BJ (cell line): ENCODE measurements at regions not wholly inside any gene's neighbourhood (a gene's known extent, or its start where the extent isn't known, plus 50 kb on each side); places are given as distances from the start of the nearest gene placed in this dataset.

Source experiments
- CTCF ChIA-PET: fragments of 350-600 bp; formaldehyde crosslinking; extraction: SDS; loops from one replicate; lab custom pipeline; 2021; ENCODE audit warnings: antibody characterized with exemption, inconsistent platforms; lab: Yijun Ruan, JAX
- POLR2A ChIA-PET: fragments of 300-600 bp; sonication (Branson Sonifier 250); formaldehyde crosslinking; extraction: SDS; loops from one replicate; lab custom pipeline; 2021; ENCODE audit warnings: antibody characterized with exemption; lab: Charles Lee
- DNase-seq: peaks from one replicate; pipeline ENCODE4 v3.0.0-alpha.2; 2011; ENCODE audit warnings: low read depth
- H3K27me3 ChIP-seq: 2 replicates; pipeline ENCODE4 v1.6.0; 2011; ENCODE audit warnings: low read length; ENCODE audit not compliant: control insufficient read depth, insufficient read depth
- H3K36me3 ChIP-seq: 2 replicates; pipeline ENCODE4 v1.5.1; 2011; ENCODE audit warnings: low read length; ENCODE audit not compliant: control insufficient read depth, insufficient read depth
- H3K4me3 ChIP-seq: 2 replicates; pipeline ENCODE4 v1.5.1; 2011; ENCODE audit warnings: low read depth, mild to moderate bottlenecking, control low read depth, low read length
- TF ChIP-seq, protein P1 (sequence below): IDR thresholded peaks from 2 replicates; pipeline ENCODE4 v1.5.1; 2011; ENCODE audit warnings: low read depth, mild to moderate bottlenecking, control low read depth, inconsistent platforms, low read length, moderate library complexity; ENCODE audit not compliant: insufficient read depth

DNA sequence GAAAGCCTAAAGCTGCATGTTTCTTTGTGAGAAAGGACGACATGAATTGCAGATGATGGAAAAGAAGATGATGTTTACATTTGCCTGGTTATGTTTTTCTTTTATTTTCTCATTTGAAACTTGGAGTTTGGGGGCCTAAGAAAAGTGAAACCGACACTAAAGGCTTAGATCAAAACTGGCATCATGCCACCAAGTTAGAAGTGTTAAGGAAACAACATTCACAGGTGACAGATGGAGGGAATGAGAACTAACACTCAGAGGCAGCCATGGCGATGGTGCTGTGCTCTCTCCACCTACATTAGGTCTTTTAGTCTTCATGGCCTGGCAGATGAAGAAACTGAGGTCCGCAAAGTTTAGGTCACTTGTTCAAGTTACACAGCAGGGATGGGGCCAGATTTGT, 923.6 kb downstream of the TUSC7 start:
- H3K36me3 ChIP-seq, result no peaks in the 10 kb centered on the region
- CTCF ChIA-PET, result no interaction called here
- no peaks in the 10 kb centered on the region for H3K27me3 ChIP-seq
- TF ChIP-seq, protein P1, sequence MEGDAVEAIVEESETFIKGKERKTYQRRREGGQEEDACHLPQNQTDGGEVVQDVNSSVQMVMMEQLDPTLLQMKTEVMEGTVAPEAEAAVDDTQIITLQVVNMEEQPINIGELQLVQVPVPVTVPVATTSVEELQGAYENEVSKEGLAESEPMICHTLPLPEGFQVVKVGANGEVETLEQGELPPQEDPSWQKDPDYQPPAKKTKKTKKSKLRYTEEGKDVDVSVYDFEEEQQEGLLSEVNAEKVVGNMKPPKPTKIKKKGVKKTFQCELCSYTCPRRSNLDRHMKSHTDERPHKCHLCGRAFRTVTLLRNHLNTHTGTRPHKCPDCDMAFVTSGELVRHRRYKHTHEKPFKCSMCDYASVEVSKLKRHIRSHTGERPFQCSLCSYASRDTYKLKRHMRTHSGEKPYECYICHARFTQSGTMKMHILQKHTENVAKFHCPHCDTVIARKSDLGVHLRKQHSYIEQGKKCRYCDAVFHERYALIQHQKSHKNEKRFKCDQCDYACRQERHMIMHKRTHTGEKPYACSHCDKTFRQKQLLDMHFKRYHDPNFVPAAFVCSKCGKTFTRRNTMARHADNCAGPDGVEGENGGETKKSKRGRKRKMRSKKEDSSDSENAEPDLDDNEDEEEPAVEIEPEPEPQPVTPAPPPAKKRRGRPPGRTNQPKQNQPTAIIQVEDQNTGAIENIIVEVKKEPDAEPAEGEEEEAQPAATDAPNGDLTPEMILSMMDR, result no peak
- H3K4me3 ChIP-seq, result no peak overlapping the region
- POLR2A ChIA-PET, result no interaction called here
- DNase-seq, result no peak

DNA sequence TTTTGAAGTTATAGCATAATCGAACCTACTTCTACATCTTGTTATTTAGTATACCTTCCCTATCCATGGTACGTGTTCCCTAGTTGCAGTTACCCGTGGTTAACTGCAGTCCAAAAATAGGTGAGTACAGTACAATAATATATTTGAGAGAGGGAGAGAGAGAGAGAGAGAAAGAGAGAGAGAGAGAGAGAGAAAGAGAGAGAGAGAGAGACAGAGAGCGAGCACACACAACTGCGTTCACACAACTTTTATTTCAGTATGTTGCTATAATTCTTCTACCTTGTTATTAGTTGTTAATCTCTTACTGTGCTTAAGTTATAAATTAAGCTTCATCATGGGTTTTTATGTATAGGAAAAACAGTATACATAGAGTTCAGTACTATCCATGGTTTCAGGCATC, 928.1 kb downstream of the TUSC7 start:
- DNase-seq, result no peak
- CTCF ChIA-PET, result no interaction called here
- H3K27me3 ChIP-seq, result no peaks in the 10 kb centered on the region
- no peaks in the 10 kb centered on the region for H3K36me3 ChIP-seq
- H3K4me3 ChIP-seq, result no peak overlapping the region
- TF ChIP-seq, protein P1, result no peak
- POLR2A ChIA-PET, result no interaction called here

DNA sequence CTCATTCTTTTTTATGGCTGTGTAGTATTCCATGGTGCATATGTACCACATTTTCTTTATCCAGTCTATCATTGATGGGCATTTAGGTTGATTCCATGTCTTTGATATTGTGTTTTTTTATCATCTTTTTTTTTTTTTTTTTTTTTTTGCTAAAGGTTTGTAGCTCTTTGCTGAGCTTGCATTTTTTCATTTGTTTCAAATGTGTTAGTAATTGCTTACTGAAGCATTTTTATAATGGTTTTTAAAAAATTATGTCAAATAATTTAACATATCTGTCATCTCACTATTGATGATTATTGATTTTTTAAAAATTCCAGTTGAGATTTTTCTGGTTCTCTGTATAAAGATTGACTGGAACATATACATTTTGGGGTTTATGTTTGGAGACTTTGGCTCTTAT, 934.6 kb downstream of the TUSC7 start:
- Histone ChIP-seq H3K4me3 (no peak overlapping the region), H3K36me3 (no peaks in the 10 kb centered on the region), H3K27me3 (no peaks in the 10 kb centered on the region)
- no peak for DNase-seq
- CTCF ChIA-PET, result no interaction called here
- POLR2A ChIA-PET, result no interaction called here
- TF ChIP-seq, protein P1, result no peak

DNA sequence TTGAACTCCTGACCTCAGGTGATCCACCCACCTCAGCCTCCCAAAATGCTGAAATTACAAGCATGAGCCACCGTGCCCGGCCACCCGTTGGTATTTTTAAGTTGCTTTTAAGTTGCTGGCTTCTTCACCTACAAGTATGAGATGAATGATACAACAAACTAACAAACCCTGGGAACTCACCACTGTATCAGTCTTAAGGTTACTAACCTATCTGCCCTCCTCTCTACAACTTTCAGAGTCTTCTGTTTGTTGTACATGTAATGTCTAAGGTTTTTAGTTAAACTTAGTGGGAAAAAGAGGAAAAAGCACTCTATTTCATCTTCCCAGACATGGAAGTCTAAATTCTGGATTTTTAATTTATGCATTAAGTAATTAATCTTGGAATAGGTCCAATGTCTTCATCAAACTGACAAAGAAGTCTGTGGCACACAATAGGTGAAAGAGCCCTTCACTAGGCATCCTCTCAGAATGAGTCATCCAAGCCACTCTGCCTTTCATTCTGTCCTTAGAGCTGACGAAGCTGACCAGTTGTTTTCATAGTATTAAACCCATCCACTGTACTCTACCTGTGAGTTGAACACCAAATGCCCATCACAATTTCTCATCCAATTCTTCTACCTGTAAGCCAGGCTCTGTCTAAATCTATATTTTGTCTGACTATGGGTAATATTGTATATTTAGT, 936.1 kb downstream of the TUSC7 start:
- DNase-seq, result no peak
- Histone ChIP-seq H3K27me3 (no peaks in the 10 kb centered on the region), H3K4me3 (no peak overlapping the region), H3K36me3 (no peaks in the 10 kb centered on the region)
- CTCF ChIA-PET, result no interaction called here
- TF ChIP-seq, protein P1, result no peak
- POLR2A ChIA-PET, result no interaction called here

DNA sequence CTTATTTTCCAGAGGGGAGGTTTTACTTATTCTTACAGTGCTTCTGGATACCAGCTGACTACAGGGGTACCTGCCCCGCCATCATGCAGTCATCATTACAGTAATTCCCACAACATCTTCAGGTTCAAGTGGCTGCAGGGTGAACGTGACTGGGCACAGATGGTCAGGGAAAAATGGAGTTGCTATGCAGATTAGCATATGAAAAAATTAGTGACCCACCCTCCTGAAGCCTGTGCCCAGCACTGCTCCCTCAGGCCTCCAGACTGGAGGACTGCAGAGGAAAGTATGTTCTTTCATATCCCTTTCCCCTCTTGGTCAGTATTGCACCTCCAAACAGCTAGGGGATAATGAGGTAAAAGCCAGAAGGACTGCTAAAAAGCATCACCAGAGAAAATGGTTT, 937.9 kb downstream of the TUSC7 start:
- CTCF ChIA-PET, result interaction anchor here (1.3 kb wide), 1 partner anchor 20 kb away, joined by 4 read pairs; no protein-coding TSS in a partner anchor
- H3K27me3 ChIP-seq, result no peaks in the 10 kb centered on the region
- no peaks in the 10 kb centered on the region for H3K36me3 ChIP-seq
- DNase-seq, result no peak
- H3K4me3 ChIP-seq, result no peak overlapping the region
- TF ChIP-seq, protein P1, result no peak
- POLR2A ChIA-PET, result no interaction called here
